OCI-LY7 (cell line): ENCODE measurements at regions not wholly inside any gene's neighbourhood (a gene's known extent, or its start where the extent isn't known, plus 50 kb on each side); places are given as distances from the start of the nearest gene placed in this dataset.

Experiments
- EZH2phosphoT487 ChIP-seq: fragments of 200-600 bp; sonication (generic); IDR thresholded peaks from 2 replicates; pipeline ENCODE4 v1.6.1; 2018; ENCODE audit warnings: low read depth, borderline replicate concordance, mild to moderate bottlenecking, mixed run types, antibody characterized with exemption, low read length, moderate library complexity, mixed read lengths
- TF ChIP-seq, protein P1 (sequence below): fragments of 200-600 bp; sonication (generic); conservative IDR thresholded peaks from 2 replicates; pipeline ENCODE4 v1.5.1; 2014; ENCODE audit warnings: mild to moderate bottlenecking, antibody characterized with exemption, low read length, moderate library complexity, mixed read lengths

DNA sequence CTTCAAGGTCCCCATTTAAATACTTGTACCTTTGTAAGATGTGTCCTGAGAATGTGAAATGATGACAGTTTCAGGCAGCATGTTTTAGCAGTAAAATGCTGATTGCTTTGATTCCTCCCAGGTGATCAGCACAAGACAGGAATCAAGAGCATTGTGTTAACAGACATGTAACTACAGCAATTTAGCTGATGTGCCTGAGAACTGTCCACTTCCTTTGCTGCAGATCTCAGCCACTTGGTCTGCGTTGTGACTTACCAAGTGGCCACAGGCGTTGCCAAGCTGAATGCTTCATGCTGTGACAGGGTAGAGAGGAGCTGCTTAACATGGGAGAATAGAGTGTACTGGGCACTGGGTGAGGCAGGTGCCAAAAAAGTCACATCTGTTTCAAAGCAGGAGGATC is 767.0 kb upstream of the POU3F2 start:
- TF ChIP-seq, protein P1, sequence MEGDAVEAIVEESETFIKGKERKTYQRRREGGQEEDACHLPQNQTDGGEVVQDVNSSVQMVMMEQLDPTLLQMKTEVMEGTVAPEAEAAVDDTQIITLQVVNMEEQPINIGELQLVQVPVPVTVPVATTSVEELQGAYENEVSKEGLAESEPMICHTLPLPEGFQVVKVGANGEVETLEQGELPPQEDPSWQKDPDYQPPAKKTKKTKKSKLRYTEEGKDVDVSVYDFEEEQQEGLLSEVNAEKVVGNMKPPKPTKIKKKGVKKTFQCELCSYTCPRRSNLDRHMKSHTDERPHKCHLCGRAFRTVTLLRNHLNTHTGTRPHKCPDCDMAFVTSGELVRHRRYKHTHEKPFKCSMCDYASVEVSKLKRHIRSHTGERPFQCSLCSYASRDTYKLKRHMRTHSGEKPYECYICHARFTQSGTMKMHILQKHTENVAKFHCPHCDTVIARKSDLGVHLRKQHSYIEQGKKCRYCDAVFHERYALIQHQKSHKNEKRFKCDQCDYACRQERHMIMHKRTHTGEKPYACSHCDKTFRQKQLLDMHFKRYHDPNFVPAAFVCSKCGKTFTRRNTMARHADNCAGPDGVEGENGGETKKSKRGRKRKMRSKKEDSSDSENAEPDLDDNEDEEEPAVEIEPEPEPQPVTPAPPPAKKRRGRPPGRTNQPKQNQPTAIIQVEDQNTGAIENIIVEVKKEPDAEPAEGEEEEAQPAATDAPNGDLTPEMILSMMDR = no peak
- TF ChIP-seq EZH2phosphoT487 = no peak
